Adrenal gland (tissue), 9 donors: ENCODE measurements at regions not wholly inside any gene's neighbourhood (a gene's known extent, or its start where the extent isn't known, plus 50 kb on each side); places are given as distances from the start of the nearest gene placed in this dataset.

ENCODE experiments used
- DNase-seq, 7 donors: peaks; one replicate each; pipeline ENCODE4 v3.0.0-alpha.2; 2019 to 2020
- H3K27ac ChIP-seq, 5 donors: fragments of 200-600 bp; sonication (generic) in 4 of 5; 1 replicate in 3 of 5; 2 replicates in 2 of 5; pipeline versions ENCODE4 v1.5.1 to v1.8.0; 2016 to 2020; ENCODE audit warnings: mild to moderate bottlenecking in 1 of 5
- H3K27me3 ChIP-seq: fragments of 200-600 bp; 2 replicates; pipeline ENCODE4 v1.8.0; 2021
- H3K36me3 ChIP-seq, 2 donors: fragments of 200-600 bp; replicated peaks in 1 of 2; 1 replicate in 1 of 2; 2 replicates in 1 of 2; pipeline versions ENCODE4 v1.5.1 to v1.8.0; 2018 to 2022
- H3K4me1 ChIP-seq, 2 donors: fragments of 200-600 bp; replicated peaks in 1 of 2; 1 replicate in 1 of 2; 2 replicates in 1 of 2; pipeline versions ENCODE4 v1.5.1 to v1.8.0; 2018 to 2021
- H3K4me3 ChIP-seq, 4 donors: fragments of 200-600 bp; sonication (generic) in 3 of 4; one replicate each; pipeline ENCODE4 v1.5.1; 2016 to 2018
- H3K9me3 ChIP-seq, 3 donors: fragments of 200-600 bp; sonication (generic) in 1 of 3; replicated peaks in 1 of 3; 1 replicate in 2 of 3; 2 replicates in 1 of 3; pipeline versions ENCODE4 v1.5.1 to v1.8.0; 2016 to 2021
- CTCF ChIP-seq, 6 experiments: fragments of 450-650 bp in 4 of 6; fragments of 200-600 bp in 2 of 6; sonication (generic) in 1 of 6; IDR thresholded peaks; 1 replicate in 5 of 6; 2 replicates in 1 of 6; pipeline versions ENCODE4 v1.5.1 to v1.8.0; 2016 to 2021; ENCODE audit warnings: antibody characterized with exemption in 6 of 6, mild to moderate bottlenecking in 2 of 6, moderate library complexity in 1 of 6
- POLR2A ChIP-seq, 2 donors: fragments of 450-650 bp; IDR thresholded peaks; one replicate each; pipeline ENCODE4 v1.6.1; 2017; ENCODE audit warnings: antibody characterized with exemption in 2 of 2, mild to moderate bottlenecking in 2 of 2, moderate library complexity in 1 of 2
- WGBS, 4 donors: extraction: QIAGEN DNeasy Blood & Tissue Kit in 2 of 4; methylation state at CpG; one replicate each; pipeline versions ENCODE4 v1.1.5 to v1.1.7; 2013 to 2017; 5-methylcytosine and 5-hydroxymethylcytosine counted together
- intact Hi-C, 2 donors: fragments of 100-400 bp; cut with DNase I; formaldehyde crosslinking; loops; one replicate each; pipeline versions ENCODE4 v1.14.1 to v1.15.0; 2022 to 2023
- donor health status: healthy with polysubstance abuse.
- donor health status: Bipolar disorder and iron deficiency.
- donor health status: DM: yes; HTN: yes; CAD: no.
- donor health status: DM: no; HTN: no; CAD: no.
- donor health status: DM: no; HTN: no; CAD: no.

DNA sequence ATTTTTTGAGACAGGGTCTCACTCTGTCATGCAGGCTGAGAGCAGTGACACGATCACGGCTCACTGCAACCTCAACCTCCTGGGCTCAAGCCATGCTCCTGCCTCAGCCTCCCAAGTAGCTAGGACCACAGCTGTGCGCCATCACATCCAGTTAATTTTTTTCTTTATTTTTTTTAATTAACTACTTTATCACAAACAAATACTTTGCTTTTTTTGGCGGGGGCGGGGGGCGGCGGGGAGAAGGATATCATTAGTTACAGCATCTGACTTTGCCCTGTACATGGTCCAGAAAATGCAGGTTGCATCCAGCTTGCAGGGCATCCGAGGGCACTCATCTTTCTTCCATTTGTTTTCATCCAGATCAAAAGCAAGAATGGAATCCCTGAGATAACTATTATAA lies 201.8 kb upstream of the IER5L start:
- Histone ChIP-seq H3K27me3 (no peaks in the 10 kb centered on the region), H3K36me3 (no peaks in the 10 kb centered on the region), H3K27ac (no peak overlapping the region), H3K9me3 (no peaks in the 10 kb centered on the region), H3K4me1 (peaks cover 12 to 19% of the 10 kb centered on the region in 2 donors), H3K4me3 (no peak overlapping the region)
- TF ChIP-seq CTCF (IDR thresholded peaks at IDR 0.05) (no peak), POLR2A (IDR thresholded peaks at IDR 0.05) (no peak)
- intact Hi-C loops, result loop anchor here in 1 of 2 donors (10.0 kb wide), 1 partner anchor 235 kb away; no protein-coding TSS in a partner anchor
- DNase-seq, result no peak
- 57 to 77% (median 71%) methylated on average over 8 of the region's 8 CpGs for WGBS, 4 donors

- TF ChIP-seq POLR2A (IDR thresholded peaks at IDR 0.05) (no peak), CTCF (IDR thresholded peaks at IDR 0.05) (no peak)
- Histone ChIP-seq H3K27me3 (no peaks in the 10 kb centered on the region), H3K4me3 (no peak overlapping the region), H3K27ac (no peak overlapping the region), H3K36me3 (no peaks in the 10 kb centered on the region), H3K9me3 (no peaks in the 10 kb centered on the region), H3K4me1 (peaks cover 12 to 19% of the 10 kb centered on the region in 2 donors)
- DNase-seq, result no peak
- intact Hi-C loops, result no loop called here
- 85 to 92% (median 88%) methylated on average over 15 to 16 of the region's 16 CpGs for WGBS, 4 donors
Observed at GRCh38 chr9:129379181-129379836, 201.2 kb upstream of the IER5L start.

DNA sequence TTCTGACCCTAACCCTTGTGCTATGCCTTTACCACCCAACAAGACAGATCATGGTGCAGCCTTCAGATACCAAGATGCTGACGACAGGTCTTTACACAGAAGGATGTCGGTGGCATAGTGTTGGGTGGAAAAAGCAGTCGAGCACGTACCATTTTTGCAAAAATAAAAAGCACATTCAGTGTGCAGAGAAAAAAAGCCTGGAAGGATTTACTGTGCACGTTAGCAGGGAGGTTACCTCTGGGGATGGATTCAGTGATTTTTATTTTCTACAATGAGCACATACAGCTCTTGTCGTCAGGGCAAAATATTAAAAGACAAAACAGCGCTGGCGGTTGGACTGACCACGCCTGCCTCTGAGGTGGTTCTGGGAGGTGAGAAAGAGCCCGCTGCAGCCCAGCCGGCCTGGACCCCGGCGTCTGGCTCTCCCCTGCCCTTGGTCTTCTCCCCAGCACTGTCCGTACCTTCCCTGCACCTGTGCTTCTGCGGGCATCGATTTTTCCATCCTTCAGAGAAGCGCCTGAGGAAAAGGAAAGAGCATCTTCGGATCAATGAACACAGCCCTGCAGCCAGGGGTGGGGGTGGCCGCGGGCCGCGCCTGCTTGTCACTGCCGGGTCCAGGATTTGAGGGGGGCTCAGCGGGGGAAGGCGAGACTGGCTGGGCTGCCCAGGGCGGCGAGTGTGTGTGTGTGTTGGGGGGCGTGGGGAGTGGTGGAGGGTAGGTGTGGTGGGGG lies 200.0 kb upstream of the IER5L start:
- Histone ChIP-seq H3K4me1 (peaks cover 9 to 10% of the 10 kb centered on the region in 2 donors), H3K4me3 (no peak overlapping the region), H3K36me3 (no peaks in the 10 kb centered on the region), H3K9me3 (no peaks in the 10 kb centered on the region), H3K27me3 (no peaks in the 10 kb centered on the region), H3K27ac (no peak overlapping the region)
- intact Hi-C loops, result no loop called here
- no peak for DNase-seq
- WGBS, 4 donors, result 65 to 74% (median 67%) methylated on average over 22 to 28 of the region's 28 CpGs
- TF ChIP-seq CTCF (IDR thresholded peaks at IDR 0.05), result no peak
- no peak for TF ChIP-seq POLR2A (IDR thresholded peaks at IDR 0.05)

DNA sequence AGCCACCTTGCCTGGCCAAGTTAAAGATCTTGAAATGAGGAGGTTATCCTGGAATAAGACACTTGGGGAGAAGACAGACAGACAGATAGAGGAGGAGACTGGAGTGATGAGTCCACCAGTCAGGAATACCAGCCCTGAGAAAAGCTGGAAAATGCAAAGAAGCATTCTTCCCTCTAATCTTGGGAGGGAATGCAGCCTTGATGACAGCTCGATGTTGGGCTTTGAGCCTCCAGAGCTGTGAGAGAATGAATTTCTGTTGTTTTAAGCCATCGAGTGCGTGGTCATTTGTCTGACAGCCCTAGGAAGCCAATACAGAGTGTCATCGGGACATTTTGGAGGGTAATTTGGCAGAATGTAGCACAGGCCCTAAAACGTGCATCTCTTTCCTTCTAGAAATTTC lies 199.1 kb upstream of the IER5L start:
- no peak overlapping the region for H3K4me3 ChIP-seq
- peaks cover 0 to under 1% of the 10 kb centered on the region in 2 donors for H3K4me1 ChIP-seq
- intact Hi-C loops, result no loop called here
- no peaks in the 10 kb centered on the region for H3K9me3 ChIP-seq
- 63 to 78% (median 76%) methylated on average over 5 of the region's 5 CpGs for WGBS, 4 donors
- no peaks in the 10 kb centered on the region for H3K27me3 ChIP-seq
- DNase-seq, result no peak
- TF ChIP-seq POLR2A (IDR thresholded peaks at IDR 0.05), result no peak
- no peak for TF ChIP-seq CTCF (IDR thresholded peaks at IDR 0.05)
- H3K27ac ChIP-seq, result no peak overlapping the region
- no peaks in the 10 kb centered on the region for H3K36me3 ChIP-seq
